ENCODE measurements at regions not wholly inside any gene's neighbourhood (a gene's known extent, or its start where the extent isn't known, plus 50 kb on each side); places are given as distances from the start of the nearest gene placed in this dataset.

GRCh38 chr1:197844651-197845050, 57.8 kb upstream of the C1orf53 start:
- no peak overlapping the region for H3K4ac ChIP-seq (ENCODE audit: low read depth in 1 of 2, low read length in 2 of 2)
- H3K36me3 ChIP-seq (ENCODE audit: control insufficient read depth in 1 of 2, insufficient read depth in 2 of 2, low read depth in 1 of 2, low read length in 2 of 2), result no peaks in the 10 kb centered on the region
- H3K14ac ChIP-seq (ENCODE audit: low read length in 2 of 2), result no peak overlapping the region
- no peak overlapping the region for H3K18ac ChIP-seq (ENCODE audit: low read depth in 1 of 2, low read length in 2 of 2)
- H2BK120ac ChIP-seq (ENCODE audit: low read depth, low read length), result no peak overlapping the region
- H3K4me3 ChIP-seq (ENCODE audit: insufficient read depth in 1 of 2, low read depth in 1 of 2, low read length in 2 of 2), result no peak overlapping the region
- no peak overlapping the region for H3K9ac ChIP-seq (ENCODE audit: low read length)
- no peaks in the 10 kb centered on the region for H3K79me1 ChIP-seq (replicated peaks; ENCODE audit: low read length, poor library complexity, severe bottlenecking)
- no peak overlapping the region for H3K27ac ChIP-seq (ENCODE audit: low read length, poor library complexity, severe bottlenecking)
- no peak overlapping the region for H3K23ac ChIP-seq (ENCODE audit: low read length in 2 of 2)
- no peaks in the 10 kb centered on the region for H3K4me1 ChIP-seq (ENCODE audit: control insufficient read depth, insufficient read depth, low read depth, low read length)
- H2AFZ ChIP-seq (ENCODE audit: low read depth, low read length), result no peak overlapping the region
- H4K8ac ChIP-seq (ENCODE audit: low read length), result no peak overlapping the region
- H2AK5ac ChIP-seq (ENCODE audit: low read length, severe bottlenecking), result no peak overlapping the region
- no peak overlapping the region for H3K4me2 ChIP-seq (ENCODE audit: low read length, poor library complexity, severe bottlenecking)
- H4K91ac ChIP-seq (ENCODE audit: low read length), result no peak overlapping the region
- H3K9me3 ChIP-seq (ENCODE audit: control insufficient read depth, low read length), result no peaks in the 10 kb centered on the region
- no peak overlapping the region for H2BK12ac ChIP-seq (ENCODE audit: low read length in 2 of 2)
- no peak for DNase-seq
- H2BK15ac ChIP-seq (ENCODE audit: low read depth, poor library complexity, severe bottlenecking), result no peak overlapping the region
- H3K27me3 ChIP-seq (ENCODE audit: control insufficient read depth in 1 of 2, insufficient read depth in 1 of 2, low read length in 2 of 2), result no peaks in the 10 kb centered on the region
- H2BK5ac ChIP-seq (ENCODE audit: low read depth, low read length, poor library complexity, severe bottlenecking), result no peak overlapping the region
- 73% methylated on average over 3 of the region's 3 CpGs for WGBS

GRCh38 chr1:197843401-197843800, 59.0 kb upstream of the C1orf53 start:
- Histone ChIP-seq H3K9ac (ENCODE audit: low read length) (no peak overlapping the region), H3K27ac (ENCODE audit: low read length, poor library complexity, severe bottlenecking) (no peak overlapping the region), H3K4me2 (ENCODE audit: low read length, poor library complexity, severe bottlenecking) (no peak overlapping the region), H3K27me3 (ENCODE audit: control insufficient read depth in 1 of 2, insufficient read depth in 1 of 2, low read length in 2 of 2) (no peaks in the 10 kb centered on the region), H3K79me1 (replicated peaks; ENCODE audit: low read length, poor library complexity, severe bottlenecking) (no peaks in the 10 kb centered on the region), H2BK120ac (ENCODE audit: low read depth, low read length) (no peak overlapping the region), H2BK15ac (ENCODE audit: low read depth, poor library complexity, severe bottlenecking) (no peak overlapping the region), H3K23ac (ENCODE audit: low read length in 2 of 2) (no peak overlapping the region), H2BK12ac (ENCODE audit: low read length in 2 of 2) (no peak overlapping the region), H2BK5ac (ENCODE audit: low read depth, low read length, poor library complexity, severe bottlenecking) (no peak overlapping the region), H3K18ac (ENCODE audit: low read depth in 1 of 2, low read length in 2 of 2) (no peak overlapping the region), H3K4ac (ENCODE audit: low read depth in 1 of 2, low read length in 2 of 2) (no peak overlapping the region), H4K91ac (ENCODE audit: low read length) (no peak overlapping the region), H3K36me3 (ENCODE audit: control insufficient read depth in 1 of 2, insufficient read depth in 2 of 2, low read depth in 1 of 2, low read length in 2 of 2) (no peaks in the 10 kb centered on the region), H3K4me1 (ENCODE audit: control insufficient read depth, insufficient read depth, low read depth, low read length) (peaks cover 2% of the 10 kb centered on the region), H2AK5ac (ENCODE audit: low read length, severe bottlenecking) (no peak overlapping the region), H3K9me3 (ENCODE audit: control insufficient read depth, low read length) (no peaks in the 10 kb centered on the region), H3K4me3 (ENCODE audit: insufficient read depth in 1 of 2, low read depth in 1 of 2, low read length in 2 of 2) (no peak overlapping the region), H3K14ac (ENCODE audit: low read length in 2 of 2) (no peak overlapping the region), H4K8ac (ENCODE audit: low read length) (no peak overlapping the region), H2AFZ (ENCODE audit: low read depth, low read length) (no peak overlapping the region)
- WGBS, result 90% methylated on average over 2 of the region's 2 CpGs
- no peak for DNase-seq

GRCh38 chr1:197842646-197843045, 59.8 kb upstream of the C1orf53 start:
- Histone ChIP-seq H2AK5ac (ENCODE audit: low read length, severe bottlenecking) (no peak overlapping the region), H4K91ac (ENCODE audit: low read length) (no peak overlapping the region)

GRCh38 chr1:197841883-197842553, 60.4 kb upstream of the C1orf53 start:
- H3K9ac ChIP-seq (ENCODE audit: low read length), result peak overlapping the region; percentile 63

More at GRCh38 chr1:197842646-197843045, 59.8 kb upstream of the C1orf53 start:
- H2BK5ac ChIP-seq (ENCODE audit: low read depth, low read length, poor library complexity, severe bottlenecking), result no peak overlapping the region
- no peak overlapping the region for H3K23ac ChIP-seq (ENCODE audit: low read length in 2 of 2)
- H3K14ac ChIP-seq (ENCODE audit: low read length in 2 of 2), result no peak overlapping the region
- H3K9me3 ChIP-seq (ENCODE audit: control insufficient read depth, low read length), result no peaks in the 10 kb centered on the region
- H3K27ac ChIP-seq (ENCODE audit: low read length, poor library complexity, severe bottlenecking), result no peak overlapping the region
- H3K36me3 ChIP-seq (ENCODE audit: control insufficient read depth in 1 of 2, insufficient read depth in 2 of 2, low read depth in 1 of 2, low read length in 2 of 2), result no peaks in the 10 kb centered on the region
- 83% methylated on average over 3 of the region's 3 CpGs for WGBS
- no peak overlapping the region for H3K4ac ChIP-seq (ENCODE audit: low read depth in 1 of 2, low read length in 2 of 2)
- H3K4me1 ChIP-seq (ENCODE audit: control insufficient read depth, insufficient read depth, low read depth, low read length), result peaks cover 2% of the 10 kb centered on the region
- H3K4me3 ChIP-seq (ENCODE audit: insufficient read depth in 1 of 2, low read depth in 1 of 2, low read length in 2 of 2), result no peak overlapping the region
- H2BK15ac ChIP-seq (ENCODE audit: low read depth, poor library complexity, severe bottlenecking), result no peak overlapping the region
- H2BK12ac ChIP-seq (ENCODE audit: low read length in 2 of 2), result no peak overlapping the region
- H3K9ac ChIP-seq (ENCODE audit: low read length), result no peak overlapping the region
- no peaks in the 10 kb centered on the region for H3K27me3 ChIP-seq (ENCODE audit: control insufficient read depth in 1 of 2, insufficient read depth in 1 of 2, low read length in 2 of 2)
- no peak overlapping the region for H2BK120ac ChIP-seq (ENCODE audit: low read depth, low read length)
- H3K79me1 ChIP-seq (replicated peaks; ENCODE audit: low read length, poor library complexity, severe bottlenecking), result no peaks in the 10 kb centered on the region
- no peak overlapping the region for H2AFZ ChIP-seq (ENCODE audit: low read depth, low read length)
- H3K4me2 ChIP-seq (ENCODE audit: low read length, poor library complexity, severe bottlenecking), result no peak overlapping the region
- DNase-seq, result no peak
- H3K18ac ChIP-seq (ENCODE audit: low read depth in 1 of 2, low read length in 2 of 2), result no peak overlapping the region
- no peak overlapping the region for H4K8ac ChIP-seq (ENCODE audit: low read length)

More at GRCh38 chr1:197841883-197842553, 60.4 kb upstream of the C1orf53 start:
- no peak overlapping the region for H3K4ac ChIP-seq (ENCODE audit: low read depth in 1 of 2, low read length in 2 of 2)
- no peak overlapping the region for H3K4me2 ChIP-seq (ENCODE audit: low read length, poor library complexity, severe bottlenecking)
- peak; percentile 39 for DNase-seq
- no peaks in the 10 kb centered on the region for H3K27me3 ChIP-seq (ENCODE audit: control insufficient read depth in 1 of 2, insufficient read depth in 1 of 2, low read length in 2 of 2)
- 68% methylated on average over 2 of the region's 2 CpGs for WGBS
- H4K91ac ChIP-seq (ENCODE audit: low read length), result no peak overlapping the region
- no peak overlapping the region for H3K14ac ChIP-seq (ENCODE audit: low read length in 2 of 2)
- no peak overlapping the region for H2AK5ac ChIP-seq (ENCODE audit: low read length, severe bottlenecking)
- H3K9me3 ChIP-seq (ENCODE audit: control insufficient read depth, low read length), result no peaks in the 10 kb centered on the region
- no peak overlapping the region for H2BK120ac ChIP-seq (ENCODE audit: low read depth, low read length)
- H3K4me1 ChIP-seq (ENCODE audit: control insufficient read depth, insufficient read depth, low read depth, low read length), result peaks cover 2% of the 10 kb centered on the region
- no peak overlapping the region for H3K27ac ChIP-seq (ENCODE audit: low read length, poor library complexity, severe bottlenecking)
- no peak overlapping the region for H2AFZ ChIP-seq (ENCODE audit: low read depth, low read length)
- H4K8ac ChIP-seq (ENCODE audit: low read length), result no peak overlapping the region
- no peak overlapping the region for H3K18ac ChIP-seq (ENCODE audit: low read depth in 1 of 2, low read length in 2 of 2)
- no peak overlapping the region for H2BK5ac ChIP-seq (ENCODE audit: low read depth, low read length, poor library complexity, severe bottlenecking)
- peak overlapping the region in 1 of 2 experiments; percentile 30 for H3K4me3 ChIP-seq (ENCODE audit: insufficient read depth in 1 of 2, low read depth in 1 of 2, low read length in 2 of 2)
- H2BK15ac ChIP-seq (ENCODE audit: low read depth, poor library complexity, severe bottlenecking), result no peak overlapping the region
- no peak overlapping the region for H2BK12ac ChIP-seq (ENCODE audit: low read length in 2 of 2)
- H3K79me1 ChIP-seq (replicated peaks; ENCODE audit: low read length, poor library complexity, severe bottlenecking), result no peaks in the 10 kb centered on the region
- H3K36me3 ChIP-seq (ENCODE audit: control insufficient read depth in 1 of 2, insufficient read depth in 2 of 2, low read depth in 1 of 2, low read length in 2 of 2), result no peaks in the 10 kb centered on the region
- no peak overlapping the region for H3K23ac ChIP-seq (ENCODE audit: low read length in 2 of 2)
